Limb (tissue), 2 donors: ENCODE measurements at regions not wholly inside any gene's neighbourhood (a gene's known extent, or its start where the extent isn't known, plus 50 kb on each side); places are given as distances from the start of the nearest gene placed in this dataset.

Source experiments
- DNase-seq, 2 donors: peaks; one replicate each; pipeline ENCODE4 v3.0.0-alpha.2; 2016; ENCODE audit errors: extremely low spot score in 2 of 2

DNA sequence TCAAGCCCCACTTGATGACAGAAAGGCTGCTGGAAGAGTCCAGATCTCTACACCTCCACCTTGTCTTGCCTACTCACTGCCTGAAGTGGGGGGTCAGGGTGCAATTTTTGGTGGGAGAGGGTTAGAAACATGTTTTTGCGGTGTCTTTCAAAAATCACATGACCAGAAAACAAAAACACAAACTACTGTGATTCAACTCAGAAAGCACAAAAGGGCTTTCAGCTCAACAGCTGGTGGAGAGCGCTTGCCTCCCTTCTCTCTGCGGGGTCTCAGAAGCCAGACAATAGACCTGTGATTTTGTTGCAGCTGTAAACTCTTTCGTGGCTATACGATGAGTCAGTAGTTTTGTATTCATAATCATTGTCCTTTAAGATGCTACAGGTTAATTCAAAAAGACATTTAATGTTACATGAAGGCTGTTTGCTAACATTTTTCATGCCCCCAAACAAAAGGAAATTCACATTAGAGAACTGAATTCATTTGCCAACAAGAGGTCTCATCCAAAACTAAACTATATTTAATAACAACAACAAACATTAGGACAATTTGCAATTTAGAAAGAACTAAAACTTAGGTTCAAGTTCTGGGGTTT lies 172.6 kb upstream of the RAI14 start:
- no peak for DNase-seq

DNA sequence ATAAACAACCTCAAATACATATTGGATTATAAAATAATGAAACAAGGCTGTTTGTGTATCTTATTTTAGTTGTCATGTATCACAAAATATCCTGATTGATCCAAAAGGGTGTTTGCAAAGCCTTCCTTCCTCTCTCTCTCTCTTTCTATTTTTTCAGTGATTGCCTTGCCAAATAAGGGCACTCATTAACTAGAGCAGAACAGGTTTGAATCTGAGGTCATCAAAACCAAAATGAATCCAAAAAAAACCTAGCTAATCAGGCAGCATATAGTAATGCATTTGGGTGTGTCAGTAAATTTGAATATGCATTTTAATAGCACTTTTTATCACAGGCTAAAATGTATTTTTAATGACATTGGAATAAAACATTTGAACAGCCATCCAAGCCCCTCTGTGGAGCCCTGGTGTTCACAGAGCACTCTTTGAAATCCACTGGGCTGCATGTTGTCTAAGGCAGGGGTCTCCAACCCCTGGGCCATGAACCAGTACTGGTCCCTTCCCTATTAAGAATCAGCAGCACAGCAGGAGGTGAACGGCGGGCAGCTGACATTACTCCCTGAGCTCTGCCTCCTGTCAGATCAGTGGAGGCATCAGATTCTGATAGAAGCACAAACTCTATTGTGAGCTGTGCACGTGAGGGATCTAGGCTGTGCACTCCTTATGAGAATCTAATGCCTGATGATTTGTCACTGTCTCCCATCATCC lies 171.8 kb upstream of the RAI14 start:
- no peak for DNase-seq

DNA sequence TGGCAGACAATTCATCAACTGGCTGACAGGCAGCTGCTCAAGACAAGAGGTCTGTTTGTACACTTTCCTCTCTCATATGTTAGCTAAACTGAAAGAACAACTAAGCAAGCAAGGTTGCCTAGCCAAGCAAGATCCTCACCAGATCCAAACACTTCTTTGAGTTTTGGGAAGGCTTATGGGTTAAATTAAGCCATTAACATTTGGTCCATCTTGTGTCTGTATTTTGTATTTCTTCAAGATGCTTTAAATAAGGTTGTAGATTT lies 170.4 kb upstream of the RAI14 start:
- no peak for DNase-seq

DNA sequence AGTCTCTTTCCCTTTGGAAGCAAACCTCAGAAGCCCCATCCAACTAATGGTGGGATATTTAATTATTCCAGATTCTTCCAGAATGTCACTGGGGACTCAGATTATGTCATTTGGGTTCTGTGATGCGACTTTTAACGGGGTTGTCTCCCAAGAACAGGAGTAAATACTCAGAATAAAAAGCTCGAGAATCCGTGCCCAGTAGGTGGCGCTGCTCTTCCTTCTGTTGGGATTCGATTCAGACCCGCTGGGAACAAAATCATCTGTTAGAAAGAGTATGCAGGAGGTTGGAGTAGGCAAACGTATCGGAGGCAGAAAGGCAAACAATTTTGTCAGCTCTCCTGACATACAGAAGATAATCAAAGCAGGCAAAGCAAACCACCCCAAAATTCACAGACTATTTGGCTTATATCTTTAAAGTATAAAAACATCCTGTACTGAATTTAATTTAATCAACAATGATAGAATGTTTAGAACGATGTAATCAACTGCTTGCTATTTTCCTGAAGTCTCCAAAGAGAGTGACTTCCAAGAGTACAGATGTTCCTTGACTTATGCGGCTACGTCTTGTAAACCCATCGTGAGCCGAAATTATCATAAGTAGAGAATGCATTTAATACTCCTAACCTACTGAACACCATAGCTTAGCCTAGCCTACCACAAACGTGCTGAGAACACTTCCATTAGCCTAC lies 169.8 kb upstream of the RAI14 start:
- peak; percentile 90 to 91 for DNase-seq

DNA sequence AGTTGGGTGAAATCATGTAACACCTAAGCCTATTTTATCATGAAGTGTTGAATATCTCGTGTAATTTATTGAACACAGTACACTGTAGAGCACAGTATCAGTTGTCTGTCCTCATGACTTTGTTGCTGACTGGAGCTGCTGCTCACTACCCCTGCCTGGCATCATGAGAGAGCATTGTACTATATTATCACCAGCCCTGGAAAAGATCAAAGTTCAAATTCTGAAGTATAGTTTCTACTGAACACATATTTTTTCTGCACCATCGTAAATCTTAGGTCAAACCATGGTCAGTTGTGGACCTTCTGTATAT lies 169.3 kb upstream of the RAI14 start:
- DNase-seq = no peak

DNA sequence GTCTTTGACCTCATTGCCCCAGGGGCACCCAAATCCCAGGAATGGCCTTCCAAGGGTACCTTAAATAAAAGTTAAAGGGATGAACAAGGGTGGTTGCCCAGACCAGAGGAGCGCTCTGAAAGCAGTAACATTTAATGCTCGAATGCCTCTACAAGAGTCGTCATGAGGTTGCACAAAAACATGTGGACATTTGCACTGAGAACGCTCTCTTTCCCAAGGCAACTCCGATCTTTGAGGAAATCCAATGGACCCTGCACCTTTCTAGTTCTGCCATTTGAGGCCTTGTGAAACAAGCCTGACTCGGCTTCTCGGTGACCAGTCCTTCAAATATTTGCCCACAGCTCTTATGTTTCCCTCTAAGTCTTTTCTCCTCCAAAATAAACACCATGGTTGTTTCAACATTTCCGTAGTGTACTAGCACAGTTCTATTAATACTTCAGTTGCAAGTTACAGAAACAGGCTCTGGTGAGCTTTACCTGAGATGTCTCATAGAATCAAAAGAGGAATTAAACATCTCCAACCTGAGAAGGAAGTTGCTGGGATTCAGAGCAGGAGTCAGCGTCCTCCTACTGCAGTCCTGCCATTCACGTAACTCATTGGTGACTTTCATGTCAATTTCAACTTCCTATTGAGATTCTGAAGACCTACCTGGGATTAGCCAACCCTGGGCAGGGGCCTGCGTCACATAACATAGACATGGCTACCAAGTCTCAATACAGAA lies 168.8 kb upstream of the RAI14 start:
- DNase-seq = no peak

DNA sequence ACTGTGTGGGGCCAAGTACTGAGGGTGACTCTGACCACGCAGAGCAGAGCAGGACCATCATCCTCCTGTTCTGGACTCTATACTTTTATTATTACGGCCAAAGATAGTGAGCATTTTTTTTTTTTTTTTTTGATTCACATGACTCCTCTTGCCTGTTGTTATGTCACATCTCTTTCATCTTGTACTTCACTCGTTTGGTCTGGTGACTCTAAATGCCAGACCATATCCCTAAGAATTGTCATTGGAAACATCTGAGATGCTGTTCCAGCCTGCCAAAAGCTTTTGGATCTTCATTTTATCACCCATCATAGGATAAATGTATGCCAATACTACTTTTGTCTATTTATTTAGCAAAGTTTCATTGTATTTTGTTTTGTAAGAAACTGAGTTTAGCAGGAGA lies 168.2 kb upstream of the RAI14 start:
- no peak for DNase-seq

DNA sequence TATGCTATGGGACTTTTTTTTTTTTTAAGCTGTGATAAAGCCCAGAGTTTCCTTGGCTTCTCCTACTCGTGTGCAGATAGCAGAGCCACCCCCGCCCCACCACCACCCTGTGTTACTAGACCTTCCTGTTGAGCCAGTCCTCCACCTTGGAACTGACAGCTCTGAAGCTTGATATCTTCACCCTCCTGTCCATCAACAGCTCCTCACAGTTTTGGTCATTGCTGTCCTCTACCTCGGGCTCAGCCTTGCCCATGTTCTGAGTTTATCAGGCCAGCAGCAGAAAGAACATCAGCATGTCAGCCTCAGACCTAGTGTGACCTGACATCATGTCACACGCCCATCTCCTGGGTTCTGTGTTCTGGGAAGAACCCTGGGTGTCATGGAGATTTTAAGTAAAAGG lies 167.1 kb upstream of the RAI14 start:
- DNase-seq = no peak

DNA sequence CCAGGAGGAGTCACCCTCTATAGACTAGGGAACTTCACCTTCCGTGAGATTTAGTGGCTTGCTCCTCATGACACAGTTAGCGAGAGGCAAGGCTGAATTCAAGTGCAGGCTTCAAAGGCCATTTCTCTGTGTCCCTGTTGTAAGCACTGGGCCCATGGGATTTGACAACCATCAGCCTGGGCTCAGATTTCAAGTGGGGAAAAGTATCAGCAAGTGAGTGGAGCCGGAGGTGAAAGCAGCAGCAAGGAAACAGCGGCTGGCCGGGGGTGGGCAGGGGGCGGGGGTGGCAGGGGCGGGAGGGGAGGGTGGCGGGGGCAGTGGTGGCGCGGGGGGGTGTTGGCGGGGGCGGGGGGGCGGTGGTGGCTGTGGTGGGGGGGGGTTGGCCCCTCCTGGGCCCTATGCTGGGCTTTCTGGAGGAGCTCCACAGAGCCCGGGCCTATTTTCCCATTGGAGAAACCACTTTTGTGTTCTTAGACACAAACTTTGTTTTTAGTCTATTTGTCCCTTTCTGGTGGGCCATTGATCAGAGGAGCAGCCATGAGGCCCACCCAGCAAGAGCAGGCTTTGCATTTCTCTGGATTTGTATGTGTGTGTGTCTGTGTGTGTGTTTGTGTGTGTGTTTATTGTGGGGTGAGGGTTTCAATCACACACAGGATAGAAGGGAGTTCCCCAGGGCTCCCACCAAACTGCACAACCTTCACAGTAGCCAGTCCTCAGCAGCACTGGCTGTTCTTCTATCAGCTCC lies 165.4 kb upstream of the RAI14 start:
- DNase-seq = no peak

DNA sequence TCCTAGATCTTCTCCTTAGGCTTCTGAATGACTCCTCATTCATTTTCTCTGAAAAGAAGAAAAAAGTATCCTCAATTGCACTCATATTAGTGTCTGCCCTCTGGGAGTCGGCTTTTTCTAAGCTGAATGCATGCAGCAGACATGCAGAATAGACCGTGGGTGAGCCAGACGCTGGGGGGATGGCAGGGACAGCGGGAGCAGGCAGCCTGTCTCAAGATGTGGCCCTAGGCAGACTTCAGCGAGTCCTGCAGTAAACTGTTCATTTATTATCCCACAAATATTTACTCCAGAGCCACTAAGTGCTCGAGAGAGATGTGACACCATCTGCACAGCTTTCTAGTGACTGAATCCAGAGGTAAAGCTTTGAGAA lies 164.9 kb upstream of the RAI14 start:
- no peak for DNase-seq

DNA sequence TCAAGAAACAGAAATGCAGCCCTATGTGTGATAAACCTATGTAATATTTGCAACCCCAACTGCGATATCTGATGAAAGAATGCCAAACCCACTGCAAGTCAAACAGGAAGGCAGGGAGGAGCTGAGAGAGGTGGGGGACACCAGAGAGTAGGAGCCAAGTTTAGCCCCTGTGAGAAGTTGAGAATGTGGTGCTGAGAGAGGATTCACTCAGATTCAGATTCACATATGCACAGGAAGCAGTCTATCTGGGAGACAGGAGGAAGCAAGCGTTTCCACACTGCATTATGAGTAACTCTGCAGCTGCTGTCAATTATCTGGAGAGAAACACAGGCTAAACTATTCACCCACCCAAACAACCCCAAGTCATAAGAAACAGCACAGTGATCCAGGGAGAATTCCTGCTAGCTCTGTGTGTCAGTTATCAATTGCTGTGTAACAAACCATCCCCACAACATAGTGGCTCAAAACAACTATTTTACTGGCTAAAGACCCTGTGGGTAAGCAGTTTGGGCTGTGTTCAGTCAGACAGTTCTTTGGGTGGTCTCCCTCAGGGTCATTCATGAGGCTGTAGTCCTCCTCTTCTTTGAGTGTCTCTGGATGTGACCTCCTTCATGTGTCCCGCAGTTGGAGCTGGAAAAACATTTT lies 161.9 kb upstream of the RAI14 start:
- no peak for DNase-seq

DNA sequence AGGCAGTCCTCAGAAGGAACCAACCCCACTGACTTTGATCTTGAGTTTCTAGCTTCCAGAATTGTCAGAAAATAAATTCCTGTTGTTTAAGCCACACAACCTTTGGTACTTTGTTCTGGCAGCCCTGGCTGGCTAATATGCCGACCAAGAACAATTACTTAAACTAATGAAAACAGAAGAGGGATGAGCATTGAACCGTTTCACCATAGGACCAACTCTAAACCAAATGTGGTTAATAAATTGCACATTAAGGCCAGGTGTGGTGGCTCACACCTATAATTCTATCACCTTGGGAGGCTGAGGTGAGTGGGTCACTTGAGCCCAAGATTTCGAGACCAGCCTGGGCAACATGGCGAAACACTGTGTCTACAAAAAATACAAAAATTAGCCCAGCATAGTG lies 160.9 kb upstream of the RAI14 start:
- DNase-seq = no peak

DNA sequence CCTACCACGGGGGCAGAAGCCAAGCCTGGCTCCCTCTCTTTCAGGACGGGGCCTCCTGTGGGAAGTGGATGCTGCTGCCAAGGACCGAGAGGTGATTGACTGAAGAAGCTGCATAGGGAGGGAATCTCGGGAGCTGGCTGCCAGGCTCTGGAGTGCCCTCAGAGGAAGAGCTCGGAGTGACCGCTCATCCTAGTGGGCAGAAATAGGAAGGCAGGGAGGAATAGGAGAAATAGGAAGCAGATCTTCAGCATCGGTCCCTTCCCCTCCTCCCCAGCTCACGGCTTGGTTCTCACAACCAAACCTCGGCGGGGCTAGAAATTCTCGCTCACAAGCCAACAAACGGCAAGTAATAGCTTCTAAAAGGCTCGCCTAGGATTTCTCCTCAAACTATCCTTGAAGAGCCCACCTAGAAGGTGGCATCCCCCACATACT lies 159.9 kb upstream of the RAI14 start:
- peak in 1 of 2 donors; percentile 50 for DNase-seq

DNA sequence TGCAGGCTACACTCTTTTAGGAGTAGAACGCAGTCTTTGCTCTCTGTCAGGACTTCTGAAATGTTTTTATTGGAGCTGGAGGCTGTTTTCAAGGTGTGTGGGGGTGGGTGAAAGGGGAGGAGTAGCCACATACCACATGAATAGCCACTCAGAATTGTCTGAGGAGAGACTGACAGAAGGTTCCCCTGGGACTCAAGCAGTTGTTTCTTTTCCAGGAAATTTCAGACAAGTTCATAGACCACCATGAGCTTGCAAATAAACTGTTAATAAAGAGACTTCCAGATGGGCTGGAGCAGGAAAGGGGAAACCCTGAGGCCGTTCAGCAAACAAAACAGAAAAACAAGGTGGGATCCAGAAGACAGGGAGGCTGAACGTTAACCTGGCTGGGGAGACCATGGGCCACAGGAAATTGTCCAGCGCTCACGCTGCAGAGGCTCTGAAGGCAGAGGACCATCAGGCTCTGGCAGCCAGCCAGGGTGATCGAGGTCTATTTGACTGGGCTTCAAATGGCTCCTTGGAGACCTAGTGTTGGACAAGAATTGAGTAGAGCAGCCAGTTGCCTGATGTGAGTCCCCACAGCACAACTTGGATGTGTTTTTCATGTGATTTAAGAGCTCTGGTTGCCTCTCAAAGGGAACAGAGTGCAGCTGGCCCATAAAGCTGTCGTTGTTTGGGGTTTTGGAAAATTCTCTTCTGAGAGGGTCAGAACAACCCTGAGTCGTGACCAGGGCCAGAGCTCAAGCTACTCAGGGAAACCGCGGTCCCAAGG lies 159.2 kb upstream of the RAI14 start:
- peak; percentile 70 to 81 for DNase-seq

DNA sequence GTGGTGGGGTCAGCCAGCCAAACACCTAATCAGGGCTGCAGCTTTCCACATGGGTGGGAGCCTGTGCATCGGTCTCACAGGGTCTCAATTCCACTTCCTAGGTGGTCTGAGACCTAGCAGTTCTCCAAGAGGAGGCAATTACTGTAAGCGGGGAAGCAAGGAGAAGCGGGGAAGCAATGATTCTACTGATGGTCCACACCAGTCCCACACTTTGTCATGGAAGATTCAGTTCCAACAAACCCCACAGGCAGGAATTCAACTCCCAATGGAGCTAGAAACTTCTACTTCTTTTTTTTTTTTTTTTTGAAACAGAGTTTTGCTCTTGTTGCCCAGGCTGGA lies 158.7 kb upstream of the RAI14 start:
- DNase-seq = no peak

DNA sequence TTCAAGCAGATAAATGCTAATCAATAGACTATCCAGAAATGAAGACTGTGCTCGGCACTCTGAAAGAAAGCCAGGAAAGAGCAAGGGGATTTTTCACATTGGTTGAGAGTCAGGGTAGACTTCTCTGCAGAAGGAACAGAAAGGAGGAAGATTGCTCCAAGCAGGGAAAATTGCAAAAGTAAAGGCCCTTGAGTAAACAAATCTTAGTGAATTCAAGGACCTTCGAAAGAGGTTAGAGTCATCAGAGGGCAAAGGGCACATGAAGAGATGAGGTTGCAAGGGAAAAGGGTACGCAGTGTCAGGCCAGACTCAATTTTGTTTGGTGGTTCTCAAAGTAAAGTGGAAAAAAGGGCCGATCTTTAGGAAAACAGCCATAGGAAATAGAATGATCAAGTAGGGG lies 157.6 kb upstream of the RAI14 start:
- no peak for DNase-seq

DNA sequence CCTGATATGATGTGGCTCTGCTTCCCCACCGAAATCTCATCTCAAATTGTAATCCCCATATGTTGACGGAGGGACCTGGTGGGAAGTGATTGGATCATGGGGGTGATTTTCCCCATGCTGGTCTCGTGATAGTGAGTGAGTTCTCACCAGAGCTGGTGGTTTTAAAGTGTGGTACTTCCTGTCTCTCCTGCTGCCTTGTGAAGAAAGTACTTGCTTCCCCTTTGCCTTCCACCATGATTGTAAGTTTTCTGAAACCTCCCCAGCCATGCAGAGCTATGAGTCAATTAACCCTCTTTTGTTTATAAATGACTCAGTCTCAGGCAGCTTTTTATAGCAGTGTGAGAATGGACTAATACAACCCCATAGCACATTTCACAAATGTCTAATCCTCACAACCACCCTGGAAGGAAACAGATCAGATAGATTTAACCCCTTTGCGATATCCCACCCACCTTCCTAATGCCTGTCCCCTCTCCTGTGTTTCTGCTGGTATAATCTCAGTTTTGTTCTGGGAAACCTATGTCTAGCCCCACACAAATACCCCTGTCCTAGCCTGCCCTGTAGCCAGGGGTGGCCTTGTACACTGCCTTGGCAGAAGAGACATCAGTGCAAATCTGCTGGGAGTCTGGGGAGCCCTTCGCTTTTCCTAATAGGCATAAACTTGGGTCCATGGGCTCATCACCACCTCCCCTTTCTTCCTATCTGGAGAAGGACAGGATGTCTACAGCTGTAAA lies 157.0 kb upstream of the RAI14 start:
- no peak for DNase-seq

DNA sequence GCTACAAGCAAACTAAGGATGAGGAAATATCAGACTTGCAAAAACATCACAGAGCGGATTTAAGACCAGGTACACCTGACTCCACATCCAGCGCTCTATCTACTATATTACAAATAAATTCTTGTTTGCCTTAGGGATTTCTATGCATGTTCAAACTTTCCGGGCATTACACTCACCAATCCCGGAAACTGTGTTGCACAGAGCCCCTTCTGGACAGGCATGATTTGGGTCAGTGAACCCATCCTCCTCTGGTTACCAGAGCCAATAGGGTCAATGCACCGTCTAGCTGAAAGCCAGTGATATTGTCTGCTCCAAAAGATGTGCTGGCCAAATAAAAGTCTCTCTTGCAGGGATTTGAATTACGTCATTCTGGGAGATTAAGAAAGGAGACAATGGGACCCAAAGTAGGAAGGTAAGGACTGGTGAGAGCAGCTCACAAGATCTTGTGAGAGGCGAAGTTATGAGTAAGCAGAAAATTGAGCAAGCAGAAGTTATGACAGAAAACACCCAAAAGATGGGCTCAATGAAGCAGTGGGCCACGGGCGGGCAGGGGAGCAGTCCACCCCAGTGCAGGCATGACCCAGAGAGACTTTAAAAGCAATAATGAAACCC lies 155.8 kb upstream of the RAI14 start:
- no peak for DNase-seq

DNA sequence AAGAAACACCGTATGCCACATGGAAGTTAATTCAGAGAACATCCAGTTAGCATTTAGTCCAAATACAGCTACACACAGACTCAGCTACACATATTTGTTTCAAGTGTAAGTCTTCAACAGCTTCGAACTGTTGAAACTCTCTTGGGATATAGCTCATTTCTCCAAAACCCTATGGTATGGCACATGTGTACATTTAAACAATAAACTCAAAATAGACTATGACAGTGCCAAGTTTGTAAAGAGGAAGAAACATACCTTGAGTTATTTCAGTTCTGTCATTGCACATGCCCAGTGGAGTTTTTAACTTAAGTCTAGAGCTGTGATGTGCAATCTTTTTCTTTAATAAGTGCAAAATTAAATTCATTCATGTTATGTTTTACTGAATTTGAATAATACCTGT lies 155.1 kb upstream of the RAI14 start:
- DNase-seq = no peak

DNA sequence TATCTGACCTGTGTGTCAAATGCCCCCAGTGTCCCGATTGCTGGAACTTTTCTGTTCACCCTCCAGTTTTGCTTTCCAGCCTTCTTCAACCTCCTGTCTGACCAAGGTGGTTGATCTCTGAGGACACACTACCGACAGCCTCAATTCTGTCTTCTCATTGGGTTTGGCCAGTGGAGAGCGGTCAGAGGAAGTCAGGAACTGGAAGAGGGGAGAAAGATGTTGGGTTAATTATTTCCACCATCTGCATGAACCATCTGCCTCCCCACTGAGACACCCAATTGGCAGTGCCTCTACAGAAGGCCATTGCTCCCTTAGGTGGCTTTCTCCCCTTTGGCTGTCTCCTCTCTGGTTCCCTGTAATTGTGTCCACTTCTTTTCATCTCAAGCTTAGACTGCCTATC lies 154.3 kb upstream of the RAI14 start:
- no peak for DNase-seq
